Panc1 (cell line): ENCODE measurements at regions not wholly inside any gene's neighbourhood (a gene's known extent, or its start where the extent isn't known, plus 50 kb on each side); places are given as distances from the start of the nearest gene placed in this dataset.

Experiments
- ATAC-seq: fragments of 200-7000 bp; cut with Tn5 transposase; 2 replicates; pipeline ENCODE4 v1.9.1; 2020; ENCODE audit warnings: mild to moderate bottlenecking, moderate library complexity
- BruUV-seq: library from RNA; stranded (reverse); fragments of 400-500 nt; replicated peaks from 2 replicates; lab custom pipeline; 2021; lab: Mats Ljungman, UMichigan
- CTCF ChIA-PET: fragments of 300-600 bp; sonication (Branson Sonifier 250); formaldehyde crosslinking; loops from one replicate; lab custom pipeline; 2022; ENCODE audit warnings: antibody characterized with exemption; lab: Charles Lee
- POLR2A ChIA-PET: fragments of 300-600 bp; sonication (Branson Sonifier 250); formaldehyde crosslinking; loops from one replicate; lab custom pipeline; 2022; ENCODE audit warnings: antibody characterized with exemption; lab: Charles Lee
- DNase-seq: peaks from one replicate; pipeline ENCODE4 v3.0.0-alpha.2; 2010; ENCODE audit warnings: low read depth, low spot score
- H3K27ac ChIP-seq: 2 replicates; pipeline ENCODE4 v1.5.1; 2011; ENCODE audit warnings: mild to moderate bottlenecking, low read length, inconsistent platforms
- H3K27me3 ChIP-seq: fragments of 200-500 bp; sonication (Bioruptor generic); 2 replicates; pipeline ENCODE4 v1.6.0; 2014; ENCODE audit warnings: low read length, inconsistent platforms; ENCODE audit not compliant: control insufficient read depth, insufficient read depth
- H3K36me3 ChIP-seq: fragments of 200-500 bp; sonication (Bioruptor generic); 2 replicates; pipeline ENCODE4 v1.5.1; 2014; ENCODE audit warnings: inconsistent platforms, mild to moderate bottlenecking, low read length, moderate library complexity; ENCODE audit not compliant: control insufficient read depth, insufficient read depth
- H3K4me1 ChIP-seq: 2 replicates; pipeline ENCODE4 v1.5.1; 2011; ENCODE audit warnings: inconsistent platforms, mild to moderate bottlenecking, low read length, moderate library complexity; ENCODE audit not compliant: control insufficient read depth, insufficient read depth
- H3K4me3 ChIP-seq, 2 experiments: 2 replicates each; pipeline ENCODE4 v1.5.1; 2011 to 2012; ENCODE audit warnings: low read depth in 2 of 2, low read length in 2 of 2, mild to moderate bottlenecking in 2 of 2, inconsistent platforms in 1 of 2, moderate library complexity in 1 of 2
- H3K9me3 ChIP-seq: fragments of 200-500 bp; sonication (Bioruptor generic); 2 replicates; pipeline ENCODE4 v1.5.1; 2014; ENCODE audit warnings: low read depth, mild to moderate bottlenecking, inconsistent platforms, low read length, moderate library complexity; ENCODE audit not compliant: control insufficient read depth, insufficient read depth
- CTCF ChIP-seq: fragments of 450-650 bp; IDR thresholded peaks from 2 replicates; pipeline ENCODE4 v1.5.1; 2017; ENCODE audit warnings: mild to moderate bottlenecking
- POLR2AphosphoS5 ChIP-seq: IDR thresholded peaks from 2 replicates; pipeline ENCODE4 v1.6.1; 2012; ENCODE audit warnings: mild to moderate bottlenecking, low read depth, low read length, moderate library complexity
- SIN3A ChIP-seq: IDR thresholded peaks from 2 replicates; pipeline ENCODE4 v1.6.1; 2012; ENCODE audit warnings: low read depth, mild to moderate bottlenecking, low read length, moderate library complexity, borderline replicate concordance; ENCODE audit not compliant: insufficient read depth
- TCF7L2 ChIP-seq: IDR thresholded peaks from 2 replicates; pipeline ENCODE4 v1.6.1; 2011; ENCODE audit warnings: mild to moderate bottlenecking, low read depth, low read length, inconsistent platforms
- in situ Hi-C: cut with HindIII; loops from 2 replicates; pipeline ENCODE4 v1.10.0; 2016; ENCODE audit warnings: low sequenced_read_pairs, low pct_unique_long_range_greater_than_20kb
- intact Hi-C: fragments of 100-400 bp; cut with micrococcal nuclease; formaldehyde crosslinking; loops from one replicate; pipeline ENCODE4 v1.10.0; 2022; ENCODE audit not compliant: unreplicated experiment
- TF ChIP-seq, protein P1 (sequence below), 2 experiments: IDR thresholded peaks; 2 replicates each; pipeline ENCODE4 v1.6.1; 2011 to 2012; ENCODE audit warnings: low read depth in 2 of 2, control low read depth in 1 of 2, low read length in 1 of 2, mild to moderate bottlenecking in 1 of 2, moderate library complexity in 1 of 2; ENCODE audit not compliant: insufficient read depth in 1 of 2

DNA sequence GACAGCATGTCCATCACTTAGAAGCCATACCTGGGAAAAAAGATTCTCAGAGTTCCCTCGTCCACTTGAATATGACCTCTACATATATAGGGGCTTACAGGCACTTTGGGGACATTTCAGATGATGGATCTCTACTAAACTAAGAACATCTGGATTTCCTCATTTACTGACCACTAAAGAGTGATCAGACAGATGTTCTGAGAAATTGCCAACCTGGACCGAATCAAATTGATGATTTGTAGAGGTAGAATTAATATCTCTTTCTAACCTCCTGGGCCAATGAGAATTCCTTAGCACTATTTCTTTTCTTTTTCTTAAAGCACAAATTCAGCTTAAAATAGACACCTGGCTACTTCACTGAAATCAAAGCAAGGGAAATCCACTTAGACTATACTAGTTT lies 422.7 kb downstream of the MTRR start:
- ATAC-seq (no peak), DNase-seq (no peak)
- POLR2A ChIA-PET, result no interaction called here
- Histone ChIP-seq H3K4me1 (no peaks in the 10 kb centered on the region), H3K27ac (no peak overlapping the region), H3K4me3 (no peak overlapping the region), H3K27me3 (no peaks in the 10 kb centered on the region), H3K36me3 (no peaks in the 10 kb centered on the region), H3K9me3 (no peaks in the 10 kb centered on the region)
- TF ChIP-seq, protein P1, sequence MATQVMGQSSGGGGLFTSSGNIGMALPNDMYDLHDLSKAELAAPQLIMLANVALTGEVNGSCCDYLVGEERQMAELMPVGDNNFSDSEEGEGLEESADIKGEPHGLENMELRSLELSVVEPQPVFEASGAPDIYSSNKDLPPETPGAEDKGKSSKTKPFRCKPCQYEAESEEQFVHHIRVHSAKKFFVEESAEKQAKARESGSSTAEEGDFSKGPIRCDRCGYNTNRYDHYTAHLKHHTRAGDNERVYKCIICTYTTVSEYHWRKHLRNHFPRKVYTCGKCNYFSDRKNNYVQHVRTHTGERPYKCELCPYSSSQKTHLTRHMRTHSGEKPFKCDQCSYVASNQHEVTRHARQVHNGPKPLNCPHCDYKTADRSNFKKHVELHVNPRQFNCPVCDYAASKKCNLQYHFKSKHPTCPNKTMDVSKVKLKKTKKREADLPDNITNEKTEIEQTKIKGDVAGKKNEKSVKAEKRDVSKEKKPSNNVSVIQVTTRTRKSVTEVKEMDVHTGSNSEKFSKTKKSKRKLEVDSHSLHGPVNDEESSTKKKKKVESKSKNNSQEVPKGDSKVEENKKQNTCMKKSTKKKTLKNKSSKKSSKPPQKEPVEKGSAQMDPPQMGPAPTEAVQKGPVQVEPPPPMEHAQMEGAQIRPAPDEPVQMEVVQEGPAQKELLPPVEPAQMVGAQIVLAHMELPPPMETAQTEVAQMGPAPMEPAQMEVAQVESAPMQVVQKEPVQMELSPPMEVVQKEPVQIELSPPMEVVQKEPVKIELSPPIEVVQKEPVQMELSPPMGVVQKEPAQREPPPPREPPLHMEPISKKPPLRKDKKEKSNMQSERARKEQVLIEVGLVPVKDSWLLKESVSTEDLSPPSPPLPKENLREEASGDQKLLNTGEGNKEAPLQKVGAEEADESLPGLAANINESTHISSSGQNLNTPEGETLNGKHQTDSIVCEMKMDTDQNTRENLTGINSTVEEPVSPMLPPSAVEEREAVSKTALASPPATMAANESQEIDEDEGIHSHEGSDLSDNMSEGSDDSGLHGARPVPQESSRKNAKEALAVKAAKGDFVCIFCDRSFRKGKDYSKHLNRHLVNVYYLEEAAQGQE (IDR thresholded peaks at IDR 0.05; ENCODE audit: insufficient read depth in 1 of 2, low read depth in 2 of 2, low read length in 1 of 2), result no peak
- TF ChIP-seq TCF7L2, result no peak
- intact Hi-C loops, result no loop called here
- in situ Hi-C loops, result no loop called here
- no TSS peak for BruUV-seq
- CTCF ChIA-PET, result no interaction called here

- TF ChIP-seq POLR2AphosphoS5, result no peak
- TF ChIP-seq, protein P1 (IDR thresholded peaks at IDR 0.05; ENCODE audit: insufficient read depth in 1 of 2, low read depth in 2 of 2, low read length in 1 of 2), result no peak
- no peak for TF ChIP-seq CTCF
- TF ChIP-seq SIN3A, result no peak
- no peak for TF ChIP-seq TCF7L2
- H3K4me1 ChIP-seq, result no peaks in the 10 kb centered on the region
- H3K27ac ChIP-seq, result no peak overlapping the region
- ChIA-PET POLR2A (no interaction called here), CTCF (no interaction called here)
- H3K9me3 ChIP-seq, result no peaks in the 10 kb centered on the region
- no peaks in the 10 kb centered on the region for H3K27me3 ChIP-seq
- intact Hi-C loops, result no loop called here
- DNase-seq (no peak), ATAC-seq (no peak)
- in situ Hi-C loops, result no loop called here
- H3K36me3 ChIP-seq, result no peaks in the 10 kb centered on the region
- no peak overlapping the region for H3K4me3 ChIP-seq
- no TSS peak for BruUV-seq
These were observed 426.2 kb downstream of the MTRR start for GRCh38 chr5:8295141-8295540.
